Naive thymus-derived CD4-positive, alpha-beta T cell (primary cell): ENCODE measurements at regions not wholly inside any gene's neighbourhood (a gene's known extent, or its start where the extent isn't known, plus 50 kb on each side); places are given as distances from the start of the nearest gene placed in this dataset.

ENCODE experiments used
- ATAC-seq: fragments of 150-1000 bp; cut with Tn5 transposase; 2 replicates; pipeline ENCODE4 v1.10.0; 2021; ENCODE audit warnings: mild to moderate bottlenecking, moderate library complexity
- CTCF ChIA-PET: fragments of 350-600 bp; sonication (Branson Sonifier 250); formaldehyde crosslinking; loops from one replicate; lab custom pipeline; 2021; ENCODE audit warnings: antibody characterized with exemption; lab: Charles Lee
- POLR2A ChIA-PET: fragments of 350-600 bp; sonication (Branson Sonifier 250); formaldehyde crosslinking; loops from one replicate; lab custom pipeline; 2021; ENCODE audit warnings: antibody characterized with exemption, inconsistent platforms; lab: Charles Lee
- DNase-seq, 9 donors: peaks; one replicate each; pipeline versions ENCODE4 v3.0.0 to v3.0.0-alpha.2; 2020 to 2022; ENCODE audit warnings: mixed read lengths in 1 of 9
- H3K27ac ChIP-seq: one replicate; pipeline ENCODE4 v1.7.0; 2013; ENCODE audit warnings: mild to moderate bottlenecking, low read depth, low read length, moderate library complexity
- H3K27me3 ChIP-seq, 2 donors: one replicate each; pipeline ENCODE4 v1.7.0; 2013; ENCODE audit warnings: low read length in 2 of 2, mild to moderate bottlenecking in 2 of 2, moderate library complexity in 2 of 2; ENCODE audit not compliant: control insufficient read depth in 2 of 2, insufficient read depth in 2 of 2
- H3K36me3 ChIP-seq, 3 experiments: 1 replicate in 2 of 3; 2 replicates in 1 of 3; pipeline ENCODE4 v1.7.0; 2013; ENCODE audit warnings: low read length in 3 of 3, mild to moderate bottlenecking in 3 of 3, moderate library complexity in 1 of 3; ENCODE audit not compliant: insufficient read depth in 3 of 3, control insufficient read depth in 2 of 3
- H3K4me1 ChIP-seq, 2 donors: one replicate each; pipeline ENCODE4 v1.7.0; 2013; ENCODE audit warnings: low read length in 2 of 2, mild to moderate bottlenecking in 2 of 2, moderate library complexity in 1 of 2; ENCODE audit not compliant: control insufficient read depth in 2 of 2, insufficient read depth in 2 of 2
- H3K4me3 ChIP-seq: 2 replicates; pipeline ENCODE4 v1.7.0; 2013; ENCODE audit warnings: mild to moderate bottlenecking, low read length
- H3K9me3 ChIP-seq, 3 experiments: 1 replicate in 2 of 3; 2 replicates in 1 of 3; pipeline ENCODE4 v1.7.0; 2013; ENCODE audit warnings: low read length in 3 of 3; ENCODE audit not compliant: control insufficient read depth in 2 of 3
- H3K27ac Mint-ChIP-seq, 9 donors: one replicate each; pipeline ENCODE4 v1.8.0; 2020 to 2022; ENCODE audit warnings: mixed read lengths in 9 of 9, mild to moderate bottlenecking in 8 of 9, moderate library complexity in 5 of 9, inconsistent platforms in 2 of 9
- H3K27me3 Mint-ChIP-seq, 5 donors: one replicate each; pipeline ENCODE4 v1.8.0; 2021 to 2022; ENCODE audit warnings: mixed read lengths in 5 of 5, mild to moderate bottlenecking in 1 of 5
- H3K36me3 Mint-ChIP-seq, 5 donors: one replicate each; pipeline ENCODE4 v1.8.0; 2020 to 2022; ENCODE audit warnings: mixed read lengths in 5 of 5, mild to moderate bottlenecking in 3 of 5, inconsistent platforms in 1 of 5
- H3K4me1 Mint-ChIP-seq, 7 donors: one replicate each; pipeline ENCODE4 v1.8.0; 2020 to 2022; ENCODE audit warnings: mixed read lengths in 7 of 7, mild to moderate bottlenecking in 3 of 7, inconsistent platforms in 1 of 7
- H3K4me3 Mint-ChIP-seq, 10 donors: one replicate each; pipeline ENCODE4 v1.8.0; 2020 to 2022; ENCODE audit warnings: mild to moderate bottlenecking in 10 of 10, mixed read lengths in 10 of 10, moderate library complexity in 6 of 10, inconsistent platforms in 2 of 10
- H3K9me3 Mint-ChIP-seq, 11 donors: one replicate each; pipeline ENCODE4 v1.8.0; 2020 to 2022; ENCODE audit warnings: mixed read lengths in 11 of 11, mild to moderate bottlenecking in 4 of 11, inconsistent platforms in 1 of 11, moderate library complexity in 1 of 11
- intact Hi-C, 2 donors: fragments of 100-400 bp; cut with micrococcal nuclease; formaldehyde crosslinking; loops; one replicate each; pipeline ENCODE4 v1.15.1; 2023

- Histone ChIP-seq H3K4me3 (no peak overlapping the region), H3K4me1 (no peaks in the 10 kb centered on the region), H3K27me3 (no peaks in the 10 kb centered on the region), H3K9me3 (peaks cover 0 to 4% (median 0%) of the 10 kb centered on the region in 3 experiments), H3K36me3 (no peaks in the 10 kb centered on the region), H3K27ac (no peak overlapping the region)
- Mint-ChIP-seq H3K4me3 (no peak overlapping the region), H3K4me1 (no peaks in the 10 kb centered on the region), H3K27ac (no peak overlapping the region), H3K27me3 (peaks cover 0 to 52% (median 32%) of the 10 kb centered on the region in 5 donors), H3K9me3 (peaks cover 0 to 22% (median 9%) of the 10 kb centered on the region in 11 donors), H3K36me3 (peaks cover 0 to 5% (median 0%) of the 10 kb centered on the region in 5 donors)
- ChIA-PET POLR2A (no interaction called here), CTCF (no interaction called here)
- DNase-seq, result no peak
- intact Hi-C loops, result no loop called here
- ATAC-seq, result no peak
Observed at GRCh38 chr14:76656592-76656991, 104.7 kb upstream of the VASH1 start.

DNA sequence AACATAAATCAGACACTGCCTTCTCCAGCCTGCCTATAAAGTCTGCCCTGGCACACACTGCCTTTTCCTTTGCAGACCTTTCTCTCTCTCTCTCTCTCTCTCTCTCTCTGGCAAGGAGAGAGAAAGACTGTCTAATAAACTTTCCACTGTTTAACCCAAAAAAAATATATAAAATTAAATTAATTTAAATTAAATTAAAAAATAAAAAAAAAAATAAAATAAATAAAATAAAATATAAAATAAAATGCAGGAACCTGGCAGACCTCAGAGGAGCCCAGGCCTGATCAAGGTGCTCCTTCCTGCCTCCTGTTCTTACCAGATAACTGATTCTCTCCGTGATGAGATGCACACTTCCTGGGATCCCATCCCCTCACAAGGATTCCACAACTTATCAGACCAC is 103.9 kb upstream of the VASH1 start:
- H3K27me3 Mint-ChIP-seq, result peaks cover 0 to 58% (median 32%) of the 10 kb centered on the region in 5 donors

GRCh38 chr14:76657846-76658245 is 103.4 kb upstream of the VASH1 start:
- H3K9me3 Mint-ChIP-seq, result peaks cover 0 to 22% (median 9%) of the 10 kb centered on the region in 11 donors
- CTCF ChIA-PET, result no interaction called here

More for the DNA sequence above, 103.9 kb upstream of the VASH1 start:
- Mint-ChIP-seq H3K4me1 (no peaks in the 10 kb centered on the region), H3K4me3 (no peak overlapping the region), H3K27ac (no peak overlapping the region), H3K9me3 (peaks cover 0 to 22% (median 9%) of the 10 kb centered on the region in 11 donors), H3K36me3 (peaks cover 0 to 5% (median 0%) of the 10 kb centered on the region in 5 donors)
- ChIA-PET CTCF (no interaction called here), POLR2A (no interaction called here)
- intact Hi-C loops, result no loop called here
- no peaks in the 10 kb centered on the region for H3K4me1 ChIP-seq
- H3K27me3 ChIP-seq, result no peaks in the 10 kb centered on the region
- no peak overlapping the region for H3K27ac ChIP-seq
- no peak overlapping the region for H3K4me3 ChIP-seq
- ATAC-seq (no peak), DNase-seq (no peak)
- peaks cover 0 to 4% (median 0%) of the 10 kb centered on the region in 3 experiments for H3K9me3 ChIP-seq
- H3K36me3 ChIP-seq, result no peaks in the 10 kb centered on the region

GRCh38 chr14:76662580-76662979 is 98.7 kb upstream of the VASH1 start:
- DNase-seq, result no peak
- H3K9me3 ChIP-seq, result peaks cover 0 to 4% (median 0%) of the 10 kb centered on the region in 3 experiments
- H3K9me3 Mint-ChIP-seq, result peaks cover 3 to 32% (median 8%) of the 10 kb centered on the region in 11 donors
- ATAC-seq, result no peak
- CTCF ChIA-PET, result no interaction called here
- no peak overlapping the region for H3K4me3 Mint-ChIP-seq
- no peaks in the 10 kb centered on the region for H3K36me3 ChIP-seq
- H3K27me3 ChIP-seq, result no peaks in the 10 kb centered on the region
- peaks cover 0 to 38% (median 22%) of the 10 kb centered on the region in 5 donors for H3K27me3 Mint-ChIP-seq
- no peak overlapping the region for H3K27ac ChIP-seq
- intact Hi-C loops, result no loop called here
- no peak overlapping the region for H3K4me3 ChIP-seq
- no peak overlapping the region for H3K27ac Mint-ChIP-seq
- H3K4me1 Mint-ChIP-seq, result no peaks in the 10 kb centered on the region
- POLR2A ChIA-PET, result no interaction called here
- H3K4me1 ChIP-seq, result no peaks in the 10 kb centered on the region
- peaks cover 0 to 5% (median 0%) of the 10 kb centered on the region in 5 donors for H3K36me3 Mint-ChIP-seq

More at GRCh38 chr14:76657846-76658245, 103.4 kb upstream of the VASH1 start:
- intact Hi-C loops, result no loop called here
- no peaks in the 10 kb centered on the region for H3K4me1 Mint-ChIP-seq
- POLR2A ChIA-PET, result no interaction called here
- H3K27me3 Mint-ChIP-seq, result peaks cover 0 to 58% (median 32%) of the 10 kb centered on the region in 5 donors
- no peak overlapping the region for H3K27ac Mint-ChIP-seq
- no peak overlapping the region for H3K27ac ChIP-seq
- H3K36me3 ChIP-seq, result no peaks in the 10 kb centered on the region
- ATAC-seq (no peak), DNase-seq (no peak)
- no peaks in the 10 kb centered on the region for H3K4me1 ChIP-seq
- peaks cover 0 to 5% (median 0%) of the 10 kb centered on the region in 5 donors for H3K36me3 Mint-ChIP-seq
- no peaks in the 10 kb centered on the region for H3K27me3 ChIP-seq
- H3K9me3 ChIP-seq, result peaks cover 0 to 4% (median 0%) of the 10 kb centered on the region in 3 experiments
- H3K4me3 ChIP-seq, result no peak overlapping the region
- no peak overlapping the region for H3K4me3 Mint-ChIP-seq

GRCh38 chr14:76664790-76665189 is 96.5 kb upstream of the VASH1 start:
- peaks cover 0 to 30% (median 10%) of the 10 kb centered on the region in 11 donors for H3K9me3 Mint-ChIP-seq
- Histone ChIP-seq H3K4me3 (no peak overlapping the region), H3K36me3 (no peaks in the 10 kb centered on the region), H3K4me1 (no peaks in the 10 kb centered on the region), H3K9me3 (peaks cover 0 to 5% (median 0%) of the 10 kb centered on the region in 3 experiments), H3K27me3 (peaks cover 0 to under 1% of the 10 kb centered on the region in 2 donors), H3K27ac (no peak overlapping the region)
- no peak overlapping the region for H3K27ac Mint-ChIP-seq
- H3K4me3 Mint-ChIP-seq, result no peak overlapping the region
- POLR2A ChIA-PET, result no interaction called here
- peaks cover 4 to 25% (median 11%) of the 10 kb centered on the region in 5 donors for H3K27me3 Mint-ChIP-seq
- DNase-seq, result no peak
- H3K36me3 Mint-ChIP-seq, result peaks cover 0 to 4% (median 0%) of the 10 kb centered on the region in 5 donors
- intact Hi-C loops, result no loop called here
- CTCF ChIA-PET, result no interaction called here
- H3K4me1 Mint-ChIP-seq, result no peaks in the 10 kb centered on the region
- no peak for ATAC-seq

DNA sequence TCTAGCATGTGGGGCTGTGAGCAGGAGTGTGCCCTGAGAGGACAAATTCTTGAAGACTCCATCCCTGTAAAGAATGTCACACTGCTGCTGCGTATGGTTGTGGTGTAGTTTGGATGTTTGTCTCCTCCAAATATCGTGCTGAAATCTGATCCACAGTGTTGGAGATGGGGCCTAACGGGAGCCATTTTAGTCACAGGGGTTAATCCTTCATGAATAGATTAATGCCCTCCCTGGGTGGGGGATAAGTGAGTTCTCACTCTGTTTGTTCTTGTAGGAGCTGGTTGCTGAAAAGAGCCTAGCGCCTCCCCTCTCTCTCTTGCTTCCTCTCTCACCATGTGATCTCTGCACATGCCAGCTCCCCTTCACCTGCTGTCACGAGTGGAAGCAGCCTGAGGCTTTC is 94.5 kb upstream of the VASH1 start:
- Histone ChIP-seq H3K9me3 (peaks cover 0 to 5% (median 0%) of the 10 kb centered on the region in 3 experiments), H3K36me3 (no peaks in the 10 kb centered on the region), H3K4me3 (no peak overlapping the region), H3K27me3 (peaks cover 0 to 3% of the 10 kb centered on the region in 2 donors), H3K27ac (no peak overlapping the region), H3K4me1 (no peaks in the 10 kb centered on the region)
- DNase-seq (no peak), ATAC-seq (no peak)
- ChIA-PET CTCF (no interaction called here), POLR2A (no interaction called here)
- peaks cover 0 to 4% (median 0%) of the 10 kb centered on the region in 5 donors for H3K36me3 Mint-ChIP-seq
- H3K4me1 Mint-ChIP-seq, result no peaks in the 10 kb centered on the region
- peaks cover 3 to 16% (median 4%) of the 10 kb centered on the region in 5 donors for H3K27me3 Mint-ChIP-seq
- intact Hi-C loops, result no loop called here
- peaks cover 0 to 27% (median 10%) of the 10 kb centered on the region in 11 donors for H3K9me3 Mint-ChIP-seq
- no peak overlapping the region for H3K27ac Mint-ChIP-seq
- H3K4me3 Mint-ChIP-seq, result no peak overlapping the region

DNA sequence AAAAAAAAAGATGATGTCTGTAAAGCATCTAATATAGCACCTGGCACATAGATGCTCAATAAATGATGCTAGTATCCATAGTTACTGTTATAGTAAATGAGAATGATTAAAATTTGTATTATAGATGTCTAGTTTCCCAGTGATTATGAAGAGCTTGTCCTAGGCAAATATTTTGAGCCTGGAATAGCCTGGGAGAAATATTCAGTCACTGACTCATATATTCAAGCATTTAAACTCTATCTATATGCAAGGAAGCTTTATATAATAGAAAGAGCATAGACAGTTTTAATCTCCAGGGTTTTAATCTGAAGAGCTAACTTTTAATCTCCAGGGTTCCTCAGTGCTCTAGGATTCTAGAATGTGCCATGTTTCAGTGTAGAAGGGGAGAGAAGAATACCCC is 91.5 kb upstream of the VASH1 start:
- Mint-ChIP-seq H3K4me1 (no peaks in the 10 kb centered on the region), H3K36me3 (peaks cover 0 to 4% (median 0%) of the 10 kb centered on the region in 5 donors), H3K4me3 (no peak overlapping the region), H3K9me3 (peaks cover 0 to 27% (median 9%) of the 10 kb centered on the region in 11 donors), H3K27ac (no peak overlapping the region), H3K27me3 (peaks cover 9 to 24% (median 19%) of the 10 kb centered on the region in 5 donors)
- intact Hi-C loops, result no loop called here
- Histone ChIP-seq H3K4me1 (no peaks in the 10 kb centered on the region), H3K36me3 (no peaks in the 10 kb centered on the region), H3K4me3 (no peak overlapping the region), H3K9me3 (peaks cover 0 to 5% (median 0%) of the 10 kb centered on the region in 3 experiments), H3K27me3 (peaks cover 0 to 3% of the 10 kb centered on the region in 2 donors), H3K27ac (no peak overlapping the region)
- no peak for DNase-seq
- POLR2A ChIA-PET, result no interaction called here
- ATAC-seq, result no peak
- CTCF ChIA-PET, result no interaction called here
